SIG-M5 treated with dmso at 0.1 percent for 504 hours (cell line): ENCODE measurements at regions not wholly inside any gene's neighbourhood (a gene's known extent, or its start where the extent isn't known, plus 50 kb on each side); places are given as distances from the start of the nearest gene placed in this dataset.
"Not testable (repeated sequence)": the region's sequence is repeated elsewhere in the genome, so short reads cannot be mapped to it uniquely, and the experiment has no call there.

Experiments used
- DNase-seq: peaks from one replicate; lab custom pipeline; 2025; ENCODE audit not compliant: unreplicated experiment; lab: John Stamatoyannopoulos, UW

- no peak for DNase-seq
These were observed 124.4 kb upstream of the PRMT8 start for GRCh38 chr12:3366451-3367110.

DNA sequence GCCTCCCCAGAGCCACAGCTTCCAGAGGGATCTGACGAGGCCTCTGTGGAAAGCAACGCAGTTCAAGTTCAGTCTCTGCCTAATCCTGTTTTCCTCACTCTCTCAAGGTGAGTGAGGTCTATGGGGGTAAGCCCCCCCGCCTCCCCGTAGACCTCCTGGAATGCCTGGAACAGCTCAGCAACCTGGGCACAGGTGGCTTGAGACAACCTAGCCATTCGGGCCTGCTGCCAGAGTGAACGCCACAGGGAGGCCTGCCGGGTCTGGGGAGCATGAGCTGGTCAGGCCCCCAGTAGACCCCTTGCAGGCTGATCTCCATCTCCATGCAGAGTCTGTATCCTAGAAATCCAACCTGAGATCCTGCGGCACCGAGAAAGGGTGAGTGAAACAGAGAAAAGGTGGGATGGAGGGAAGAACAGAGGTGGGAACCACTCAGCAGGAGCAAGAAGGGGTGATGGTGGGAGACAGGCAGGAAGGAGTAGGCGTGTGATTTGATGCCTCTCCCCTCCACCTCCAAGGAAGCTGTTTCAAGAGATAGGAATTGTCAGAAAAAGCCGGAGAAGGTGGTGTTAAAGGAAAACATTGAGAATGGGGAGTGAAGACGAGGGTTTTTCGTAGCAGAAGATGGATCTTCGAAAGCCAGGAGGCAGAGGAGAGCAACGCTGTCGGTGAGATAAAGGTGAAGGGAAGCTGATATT is 123.1 kb upstream of the PRMT8 start:
- DNase-seq, result no peak

- no peak for DNase-seq
These were observed 120.0 kb upstream of the PRMT8 start for GRCh38 chr12:3371018-3371417.

- DNase-seq, result no peak
These were observed 115.7 kb upstream of the PRMT8 start for GRCh38 chr12:3375326-3375725.

- no peak for DNase-seq
These were observed 114.1 kb upstream of the PRMT8 start for GRCh38 chr12:3376779-3377455.

- no peak for DNase-seq
These were observed 112.3 kb upstream of the PRMT8 start for GRCh38 chr12:3378655-3379054.

DNA sequence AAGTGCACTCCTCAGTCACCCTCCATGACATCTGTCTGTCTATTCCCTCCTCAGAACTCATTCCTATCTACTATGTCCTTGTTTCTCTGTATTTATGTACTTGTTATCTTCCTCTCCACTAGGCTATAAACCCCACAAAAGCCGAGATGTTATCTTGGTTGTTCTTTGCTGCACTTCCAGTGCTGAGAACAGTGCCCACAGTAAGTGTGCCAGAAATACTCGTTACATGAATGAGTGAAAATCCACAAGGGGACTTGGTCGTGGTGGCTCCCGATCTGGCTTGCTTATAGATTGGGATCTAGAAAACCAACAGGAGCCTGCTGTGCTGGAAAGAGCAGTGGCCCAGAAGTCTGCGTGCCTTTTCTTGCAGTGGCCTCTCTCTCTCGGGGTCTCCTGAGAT is 111.9 kb upstream of the PRMT8 start:
- DNase-seq, result no peak

DNA sequence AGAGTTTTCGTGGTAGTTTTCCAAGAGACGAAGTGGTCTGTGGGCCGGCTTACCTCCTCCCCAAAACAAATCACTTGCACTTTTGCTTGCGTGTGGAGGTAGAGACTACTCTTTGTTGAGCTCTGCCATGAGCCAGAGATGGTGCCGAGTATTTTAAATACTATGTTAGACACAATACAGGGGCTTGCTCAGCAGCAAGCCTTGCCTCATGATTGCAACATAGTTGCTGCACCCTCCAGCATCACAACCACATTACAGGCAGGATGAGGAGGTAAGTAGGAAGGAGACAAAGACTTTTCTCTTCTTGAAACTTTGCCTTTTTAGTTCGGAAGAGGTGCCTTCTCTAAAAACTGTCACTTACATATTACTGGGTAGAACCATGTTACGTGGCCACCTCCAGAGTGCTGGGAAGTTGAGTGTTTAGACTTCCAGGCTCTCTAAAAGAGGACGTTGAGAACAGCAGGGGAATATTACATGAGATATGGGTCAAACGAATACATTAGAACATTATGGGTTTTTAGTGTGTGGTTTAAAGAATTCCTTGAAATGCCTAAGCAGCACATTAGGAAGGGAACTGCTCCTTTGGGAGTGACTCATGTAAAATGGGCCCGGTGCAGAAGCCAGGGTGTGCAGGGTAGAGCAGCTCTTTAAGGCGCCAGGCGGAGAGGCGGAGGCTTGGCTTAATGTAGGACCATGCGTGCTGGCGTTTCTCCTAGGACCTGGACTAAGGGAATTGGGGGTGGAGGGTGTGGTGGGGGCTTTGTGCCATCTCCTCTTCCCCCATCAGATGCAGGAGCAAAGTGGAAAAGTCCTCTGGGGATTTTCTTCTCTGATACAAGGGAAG is 110.6 kb upstream of the PRMT8 start:
- no peak for DNase-seq

- no peak for DNase-seq
These were observed 109.7 kb upstream of the PRMT8 start for GRCh38 chr12:3381059-3382047.

DNA sequence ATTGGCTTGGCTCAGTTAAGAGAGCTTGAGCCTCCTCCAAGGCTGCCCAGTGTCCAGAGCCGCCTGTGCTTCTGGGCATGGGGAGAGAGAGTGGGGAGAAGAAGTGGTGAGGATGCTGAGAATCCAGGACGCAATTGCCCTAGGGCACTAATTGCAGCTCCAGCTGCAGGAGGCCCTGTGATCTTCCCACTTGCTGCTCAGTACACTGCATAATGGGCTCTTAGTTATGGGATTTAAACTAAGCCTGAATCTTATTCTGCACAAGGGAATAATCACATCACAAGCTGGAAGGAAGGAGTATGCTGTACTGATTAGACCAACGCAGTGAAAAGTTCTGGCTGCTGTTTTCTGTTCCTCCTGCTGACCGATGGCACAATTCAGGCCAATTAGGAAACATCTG is 101.0 kb upstream of the PRMT8 start:
- DNase-seq, result no peak

DNA sequence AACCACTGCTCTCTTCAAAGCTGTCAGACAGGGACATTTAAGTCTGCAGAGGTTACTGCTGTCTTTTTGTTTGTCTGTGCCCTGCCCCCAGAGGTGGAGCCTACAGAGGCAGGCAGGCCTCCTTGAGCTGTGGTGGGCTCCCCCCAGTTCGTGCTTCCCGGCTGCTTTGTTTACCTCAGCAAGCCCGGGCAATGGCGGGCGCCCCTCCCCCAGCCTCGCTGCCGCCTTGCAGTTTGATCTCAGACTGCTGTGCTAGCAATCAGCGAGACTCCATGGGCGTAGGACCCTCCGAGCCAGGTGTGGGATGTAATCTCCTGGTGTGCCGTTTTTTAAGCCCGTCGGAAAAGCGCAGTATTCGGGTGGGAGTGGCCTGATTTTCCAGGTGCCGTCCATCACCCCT is 93.4 kb upstream of the PRMT8 start:
- DNase-seq, result not testable (repeated sequence)

GRCh38 chr12:3398196-3398789 is 92.7 kb upstream of the PRMT8 start:
- no peak for DNase-seq

- DNase-seq, result no peak
These were observed 85.2 kb upstream of the PRMT8 start for GRCh38 chr12:3405821-3406220.

GRCh38 chr12:3407723-3408122 is 83.3 kb upstream of the PRMT8 start:
- DNase-seq, result no peak

GRCh38 chr12:3409662-3410061 is 81.3 kb upstream of the PRMT8 start:
- DNase-seq, result no peak

DNA sequence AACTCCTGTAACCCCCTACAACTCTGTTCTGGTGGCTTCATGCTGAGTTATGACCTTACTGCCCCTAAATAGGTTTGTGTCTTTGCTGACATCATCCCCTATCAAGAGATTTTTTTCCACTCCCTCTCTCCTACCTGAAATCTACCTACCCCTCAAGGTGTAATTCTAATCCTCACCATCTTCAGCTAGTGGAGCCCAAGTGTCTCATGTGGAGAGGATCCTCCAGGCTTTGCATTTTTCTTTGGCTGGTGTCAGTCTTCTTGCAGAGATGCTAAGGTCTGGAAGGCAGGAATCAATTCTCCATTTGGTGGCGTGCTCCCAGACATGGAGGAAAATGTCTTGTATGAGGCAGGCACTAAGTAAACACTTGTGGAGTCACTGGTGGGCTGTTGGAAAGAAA is 74.8 kb upstream of the PRMT8 start:
- no peak for DNase-seq

DNA sequence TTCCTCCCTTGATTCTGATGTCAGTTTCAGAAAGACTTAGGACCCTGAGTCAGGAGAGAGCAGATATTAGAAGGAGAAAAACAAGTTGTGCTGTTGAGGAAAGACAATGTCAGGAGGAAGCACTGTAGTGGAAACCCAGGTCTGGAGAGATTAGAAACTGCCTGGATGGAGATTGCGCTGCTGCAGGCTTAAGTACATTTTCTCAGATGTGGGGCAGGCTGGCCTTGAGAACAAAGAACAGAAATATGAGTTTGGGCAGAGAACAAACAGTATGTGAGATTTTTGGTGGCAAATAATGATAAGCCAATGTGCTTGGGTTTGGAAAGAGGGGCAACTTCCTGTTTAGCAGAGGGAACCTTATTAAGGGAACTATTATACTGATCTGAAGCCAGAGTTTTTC is 74.3 kb upstream of the PRMT8 start:
- DNase-seq, result no peak

- no peak for DNase-seq
These were observed 73.9 kb upstream of the PRMT8 start for GRCh38 chr12:3417113-3417512.

- no peak for DNase-seq
These were observed 73.0 kb upstream of the PRMT8 start for GRCh38 chr12:3417937-3418462.
